Activated CD8-positive, alpha-beta memory T cell treated with anti-CD3 and anti-CD28 coated beads for 1 hour (primary cell): ENCODE measurements at regions not wholly inside any gene's neighbourhood (a gene's known extent, or its start where the extent isn't known, plus 50 kb on each side); places are given as distances from the start of the nearest gene placed in this dataset.

Source experiments
- DNase-seq, 2 donors: peaks; one replicate each; pipeline ENCODE4 v3.0.0-alpha.2; 2020; ENCODE audit warnings: low read depth in 1 of 2; ENCODE audit errors: extremely low read depth in 1 of 2

DNA sequence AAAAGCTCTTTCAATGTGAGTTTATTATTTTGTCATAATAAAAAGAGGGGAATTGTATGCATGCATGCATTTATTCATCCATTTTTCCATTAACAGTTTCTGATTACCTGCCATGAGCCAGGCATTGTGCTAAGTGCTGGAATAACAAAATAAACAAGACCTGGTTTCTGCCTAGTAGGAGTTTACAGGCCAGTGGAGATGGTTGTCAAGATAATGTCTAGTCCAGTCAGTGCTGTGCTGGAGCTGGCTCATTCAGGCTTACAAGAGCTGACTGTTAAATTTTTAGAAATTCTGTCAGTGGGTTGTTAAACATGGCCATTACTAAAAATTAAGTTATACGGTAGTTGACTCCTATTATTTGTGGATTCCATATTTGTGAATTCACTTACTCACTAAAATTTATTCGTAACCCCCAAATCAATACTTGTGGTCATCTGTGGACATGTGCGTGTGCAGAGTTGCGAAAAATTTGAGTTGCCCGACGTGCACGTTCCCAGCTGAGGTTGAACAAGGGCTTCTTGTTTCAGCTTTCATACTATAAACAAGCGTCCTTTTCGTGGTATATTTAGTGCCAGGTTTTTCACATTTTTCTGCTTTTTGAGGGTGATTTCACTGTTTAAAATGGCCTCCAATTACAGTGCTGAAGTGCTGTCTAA is 172.3 kb upstream of the RPS6KA3 start:
- no peak for DNase-seq

DNA sequence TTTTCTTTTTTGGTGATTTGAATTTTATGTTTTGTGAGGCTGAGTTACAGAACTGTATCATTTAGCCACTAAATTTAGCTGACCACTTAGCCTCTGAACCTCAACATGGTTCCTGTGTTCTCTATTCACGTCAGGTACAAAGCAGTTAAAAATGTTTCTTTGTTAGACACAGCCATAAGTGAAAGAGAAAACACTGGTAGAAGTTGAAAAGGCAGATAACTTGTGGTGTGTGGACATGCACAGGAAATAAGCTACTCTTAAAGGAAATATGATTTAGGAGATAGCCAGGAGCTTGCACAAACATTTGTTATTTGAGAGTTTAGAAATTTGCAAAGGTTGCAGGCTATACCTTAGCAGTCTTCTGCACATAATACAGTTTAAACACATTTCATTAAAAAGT is 171.0 kb upstream of the RPS6KA3 start:
- DNase-seq = no peak

DNA sequence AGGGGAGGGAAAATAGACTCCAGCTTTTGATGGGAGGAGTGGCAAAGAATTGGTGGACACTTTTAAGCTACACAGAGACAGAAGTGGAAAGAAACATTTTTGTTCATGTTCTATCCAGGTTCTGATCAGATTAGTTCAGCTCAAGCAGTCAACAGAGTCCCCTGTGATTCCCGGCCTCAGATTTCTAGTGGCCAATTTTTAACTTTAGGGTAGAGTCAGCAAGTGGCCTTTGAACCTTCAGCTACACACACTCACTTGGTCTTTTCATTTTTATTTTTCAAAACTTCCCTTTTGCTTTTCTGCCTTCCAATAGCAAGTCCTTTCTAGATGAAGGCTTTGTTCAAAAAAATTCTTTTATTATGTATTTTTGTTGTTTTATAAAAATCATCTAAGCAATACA is 169.2 kb upstream of the RPS6KA3 start:
- no peak for DNase-seq

DNA sequence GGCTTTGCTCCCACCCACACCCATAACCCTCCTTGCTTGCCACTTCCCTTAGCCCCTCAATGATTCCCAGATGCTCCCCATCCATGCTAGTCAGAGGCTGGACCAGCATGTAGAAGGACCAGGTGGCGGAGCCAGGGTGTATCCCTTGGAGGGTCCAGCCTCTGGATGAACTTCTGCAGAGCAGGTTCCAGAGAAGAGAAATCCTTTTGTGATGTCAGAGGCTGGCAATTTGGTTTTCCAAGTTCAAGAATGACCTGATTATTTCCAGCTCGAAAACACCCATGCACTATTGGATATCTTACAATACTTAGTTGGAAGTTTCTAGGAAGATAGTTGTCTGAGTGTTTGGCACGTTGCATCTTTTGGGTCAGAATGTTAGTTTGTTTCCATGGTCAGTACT is 168.3 kb upstream of the RPS6KA3 start:
- DNase-seq = no peak

DNA sequence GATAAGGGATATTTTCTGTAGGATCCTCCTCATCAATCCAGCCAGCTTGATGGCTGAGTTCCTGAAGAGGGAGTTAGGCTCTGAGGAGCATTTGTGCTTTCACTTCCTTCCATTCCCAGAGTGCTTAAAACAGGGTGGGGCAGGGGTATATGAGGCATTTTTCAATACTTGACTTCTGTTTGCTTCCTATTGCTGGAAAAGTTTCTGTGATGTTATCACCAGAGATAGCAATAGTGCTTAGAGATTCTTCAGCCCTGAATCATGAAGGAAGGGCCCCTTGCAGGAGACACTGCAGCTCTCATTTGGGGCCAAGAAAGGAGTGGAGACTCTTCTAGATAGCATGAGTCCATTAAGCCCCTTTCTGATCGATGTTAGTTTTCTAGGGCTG is 166.7 kb upstream of the RPS6KA3 start:
- no peak for DNase-seq

DNA sequence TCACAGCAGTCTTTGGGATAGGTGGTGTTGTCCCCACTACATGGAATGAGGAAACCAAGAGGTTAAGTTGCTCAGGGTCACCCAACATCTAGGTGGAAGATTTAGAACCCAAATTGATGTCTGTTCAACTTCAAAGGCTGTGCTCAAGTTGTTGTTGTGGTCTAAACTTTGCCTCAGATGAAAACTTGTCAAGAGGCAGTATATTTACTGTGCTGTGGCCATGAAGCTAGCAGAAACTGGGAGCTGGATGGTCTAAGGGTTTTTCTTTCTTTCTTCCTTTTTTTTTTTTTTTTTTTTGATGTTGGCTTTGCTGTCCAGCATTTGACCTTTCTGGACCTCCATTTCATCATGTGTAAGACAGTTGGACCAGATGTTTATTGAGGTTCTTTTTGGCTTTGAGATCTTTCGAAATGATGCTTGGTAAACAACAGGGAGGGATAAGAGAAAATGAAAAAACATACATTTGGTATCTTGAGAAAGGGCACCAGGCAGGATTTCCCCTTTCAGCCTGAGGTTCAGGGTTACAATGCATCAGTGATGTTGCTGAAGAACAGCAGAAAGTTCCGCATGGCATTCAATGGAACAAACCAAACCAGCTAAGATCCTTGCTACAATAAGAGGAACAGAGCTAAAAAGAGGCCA is 166.2 kb upstream of the RPS6KA3 start:
- no peak for DNase-seq

DNA sequence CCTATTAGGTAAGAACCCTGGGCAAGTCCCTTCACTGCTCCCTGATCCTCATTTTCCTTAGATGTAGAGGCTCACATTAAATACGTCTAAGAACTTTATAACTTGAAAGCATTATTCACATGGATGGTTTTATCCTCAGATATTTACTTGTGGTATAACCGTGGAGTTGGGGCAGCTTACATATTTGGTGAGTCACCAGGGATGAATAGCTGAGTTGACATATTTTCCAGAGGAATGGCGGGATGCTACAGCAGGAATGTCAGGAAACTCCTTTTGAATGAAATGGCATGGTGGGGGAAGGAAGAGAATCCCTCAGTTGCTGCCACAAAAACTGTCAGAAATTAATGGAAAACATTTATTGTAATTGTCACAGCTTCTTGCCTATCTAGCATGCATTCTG is 165.3 kb upstream of the RPS6KA3 start:
- no peak for DNase-seq

DNA sequence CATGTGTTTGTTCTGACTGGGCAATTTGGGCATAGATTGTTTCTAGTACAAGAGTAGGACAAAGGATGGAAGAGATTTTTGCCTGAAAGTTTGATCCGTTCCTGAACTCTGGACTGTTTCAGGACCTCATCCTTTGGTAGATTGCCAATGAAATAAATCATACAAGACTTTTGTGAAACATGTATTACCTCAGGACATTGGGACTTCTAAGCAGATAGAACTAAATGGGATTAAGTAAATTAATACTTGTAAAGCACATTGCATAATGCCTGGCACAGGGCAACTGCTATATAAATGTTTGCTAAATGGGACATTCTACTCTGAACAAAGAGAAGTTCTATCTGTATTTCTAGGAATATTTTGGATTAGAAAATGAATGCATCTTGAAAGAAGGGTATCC is 164.8 kb upstream of the RPS6KA3 start:
- no peak for DNase-seq

DNA sequence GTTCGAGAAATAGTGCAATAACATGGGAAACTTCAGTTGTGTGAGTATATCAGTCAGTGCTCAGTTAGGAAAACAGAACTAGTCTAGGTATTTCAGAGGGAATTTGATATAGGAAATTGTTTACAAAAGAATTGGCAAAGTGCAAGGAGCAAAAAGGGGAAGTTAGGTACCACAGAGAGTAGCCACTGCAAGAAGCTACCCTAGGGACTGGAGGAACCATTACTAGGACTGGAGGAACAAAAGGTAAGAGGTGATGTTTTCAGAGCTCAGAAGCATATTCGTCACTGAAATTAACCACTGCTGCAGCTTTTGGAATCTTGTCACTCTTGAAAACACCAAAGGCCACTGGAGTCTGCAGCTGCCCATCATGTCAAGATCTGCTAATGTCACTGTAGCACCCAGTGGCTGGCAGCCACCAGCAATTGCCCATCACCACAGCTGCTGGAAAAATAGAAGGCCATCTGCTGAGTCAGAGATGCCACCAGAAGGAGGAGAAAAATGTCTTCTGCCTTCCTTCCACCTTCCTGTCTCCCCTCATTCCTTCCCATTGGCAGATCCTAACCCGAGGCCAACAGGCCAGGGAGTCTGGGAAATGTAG is 160.6 kb upstream of the RPS6KA3 start:
- DNase-seq = no peak

DNA sequence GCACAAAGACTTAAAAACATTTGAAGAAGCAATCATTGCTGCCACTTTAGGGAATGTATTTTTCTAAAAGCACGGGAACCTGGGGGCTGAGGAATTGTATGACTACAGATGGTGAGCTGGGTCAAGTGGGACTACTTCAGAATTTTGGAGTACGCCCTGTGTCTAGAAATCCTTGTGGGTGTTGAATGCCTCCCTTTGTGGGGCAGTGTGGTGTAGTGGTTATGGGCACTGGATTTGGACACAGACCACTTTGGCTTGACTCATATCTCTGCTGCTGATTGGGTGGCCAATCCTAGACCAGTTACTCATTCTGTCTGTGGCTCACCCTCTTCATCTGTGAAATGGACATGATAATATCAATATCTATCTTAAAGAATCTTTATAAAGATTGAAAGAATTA is 155.0 kb upstream of the RPS6KA3 start:
- DNase-seq = no peak

DNA sequence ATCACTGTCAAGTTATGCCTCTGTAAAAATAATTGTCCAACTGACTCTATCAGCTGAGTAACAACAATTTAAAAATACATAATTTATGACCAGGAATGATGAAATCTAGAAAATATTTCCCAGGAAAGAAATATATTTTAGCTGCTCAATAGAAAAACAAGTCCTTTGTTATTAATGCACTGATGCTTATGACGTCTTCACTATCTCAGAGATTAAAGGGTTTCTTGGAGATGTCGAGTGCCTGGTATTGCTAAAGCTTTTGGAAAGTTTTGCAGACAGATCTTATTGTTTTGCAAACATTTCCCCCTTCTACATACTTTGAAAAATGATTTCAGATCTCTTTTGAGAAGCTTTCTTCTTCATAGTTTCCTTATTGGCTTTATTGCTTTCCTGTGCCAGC is 154.6 kb upstream of the RPS6KA3 start:
- no peak for DNase-seq

DNA sequence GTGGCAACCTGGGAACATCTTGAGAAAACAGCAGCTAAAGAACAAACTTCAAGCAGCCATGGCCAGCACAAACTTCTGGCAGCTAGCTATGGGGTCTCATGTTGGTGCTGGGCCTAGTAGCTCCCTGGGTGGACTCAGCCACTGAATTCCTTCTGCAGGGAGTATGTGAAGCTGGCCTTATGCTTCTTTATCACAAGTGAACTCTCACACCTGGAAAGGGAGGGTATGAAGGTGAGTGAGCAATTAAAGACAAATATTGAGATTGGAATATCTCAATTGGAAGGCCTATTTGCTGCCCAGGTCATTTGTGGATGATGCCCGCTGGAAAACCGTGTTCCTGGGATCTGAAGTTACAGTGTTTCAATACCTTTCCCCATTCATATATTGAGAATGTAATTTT is 153.3 kb upstream of the RPS6KA3 start:
- no peak for DNase-seq

DNA sequence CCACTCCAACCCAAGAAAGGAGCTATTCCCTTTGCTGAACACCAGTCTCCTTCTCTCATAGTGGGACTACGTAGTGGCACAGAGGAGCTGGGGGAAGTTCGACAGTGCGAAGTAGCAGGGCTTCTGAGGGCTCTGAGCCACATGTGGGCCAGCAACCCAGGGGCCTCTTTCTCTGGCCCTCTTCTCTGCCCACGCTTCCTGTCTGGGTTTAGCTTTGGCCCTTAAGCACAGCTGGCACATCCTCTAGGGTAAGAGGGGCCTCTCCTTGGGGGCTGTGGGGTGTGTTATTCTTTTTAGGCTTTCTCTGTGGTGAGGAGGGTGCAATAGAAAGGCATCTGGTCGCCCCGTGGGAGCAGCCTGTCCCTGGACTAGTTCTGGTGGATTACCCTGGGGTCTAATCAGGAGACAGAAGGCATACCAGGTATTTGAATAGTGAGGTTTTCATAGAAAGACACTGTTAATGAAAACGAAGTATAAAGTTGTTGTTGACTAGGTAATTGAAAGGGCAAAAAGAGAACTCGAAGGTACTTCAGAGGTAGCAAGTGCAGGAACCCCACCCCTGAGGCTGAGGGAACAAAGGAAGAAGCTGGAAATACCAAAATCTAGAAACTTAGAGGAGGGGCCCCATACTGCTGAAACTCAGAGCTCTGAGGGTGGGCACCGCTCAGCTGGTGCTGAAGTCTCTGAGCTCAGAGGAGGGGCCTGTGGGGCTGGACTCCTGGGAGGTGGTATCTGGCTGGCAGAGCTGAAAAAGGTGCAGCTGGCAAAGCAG is 151.9 kb upstream of the RPS6KA3 start:
- DNase-seq = no peak

DNA sequence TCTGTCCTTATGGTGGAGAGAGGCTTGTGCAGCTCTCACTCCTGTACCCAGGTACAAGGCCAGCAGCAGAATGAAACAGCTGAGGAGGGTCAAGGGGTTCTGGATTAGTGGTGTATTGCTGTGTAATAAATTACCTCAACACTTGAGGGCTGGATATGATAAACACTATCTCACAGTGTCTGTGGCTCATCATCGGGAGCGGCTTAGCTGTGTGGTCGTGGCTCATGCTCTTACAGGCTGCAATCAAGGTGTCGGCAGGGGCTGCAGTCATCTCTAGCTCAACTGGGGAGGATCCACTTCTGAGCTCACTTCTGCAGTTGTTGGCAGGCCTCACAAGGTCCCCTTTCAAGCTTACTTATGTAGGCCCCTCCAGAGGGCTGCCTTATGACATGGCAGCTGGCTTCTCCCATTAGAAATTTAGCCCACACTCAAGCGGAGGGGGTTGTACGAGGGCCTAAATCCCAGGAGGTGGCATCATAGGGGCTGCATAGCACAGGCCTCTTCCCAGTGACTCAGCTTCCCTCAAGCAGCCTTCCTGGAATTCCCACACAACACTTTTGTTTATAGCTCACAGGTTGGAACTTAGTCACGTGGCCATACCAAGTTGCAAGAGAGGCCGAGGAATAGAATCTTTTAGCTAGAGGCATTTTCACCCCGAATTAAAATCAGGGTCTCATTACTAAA is 148.2 kb upstream of the RPS6KA3 start:
- DNase-seq = no peak

DNA sequence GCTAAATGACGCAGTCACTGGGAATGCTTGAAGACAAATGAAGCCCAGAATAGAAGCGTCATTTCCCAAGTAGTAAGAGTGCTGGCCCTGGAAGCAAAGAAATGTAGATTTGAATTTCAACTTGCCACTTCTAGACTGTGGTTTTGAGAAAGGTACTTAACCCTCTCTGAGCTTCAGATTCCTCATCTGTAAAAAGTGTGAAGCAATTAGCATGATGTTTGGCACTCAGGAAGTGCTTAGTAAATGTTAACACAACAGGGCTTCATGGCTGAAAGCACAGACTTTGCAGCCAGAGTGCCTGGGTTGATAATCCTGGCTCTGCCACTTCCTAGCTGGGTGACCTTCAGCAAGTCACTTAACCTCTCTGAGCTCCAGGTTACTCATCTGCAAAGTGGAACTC is 147.4 kb upstream of the RPS6KA3 start:
- no peak for DNase-seq

DNA sequence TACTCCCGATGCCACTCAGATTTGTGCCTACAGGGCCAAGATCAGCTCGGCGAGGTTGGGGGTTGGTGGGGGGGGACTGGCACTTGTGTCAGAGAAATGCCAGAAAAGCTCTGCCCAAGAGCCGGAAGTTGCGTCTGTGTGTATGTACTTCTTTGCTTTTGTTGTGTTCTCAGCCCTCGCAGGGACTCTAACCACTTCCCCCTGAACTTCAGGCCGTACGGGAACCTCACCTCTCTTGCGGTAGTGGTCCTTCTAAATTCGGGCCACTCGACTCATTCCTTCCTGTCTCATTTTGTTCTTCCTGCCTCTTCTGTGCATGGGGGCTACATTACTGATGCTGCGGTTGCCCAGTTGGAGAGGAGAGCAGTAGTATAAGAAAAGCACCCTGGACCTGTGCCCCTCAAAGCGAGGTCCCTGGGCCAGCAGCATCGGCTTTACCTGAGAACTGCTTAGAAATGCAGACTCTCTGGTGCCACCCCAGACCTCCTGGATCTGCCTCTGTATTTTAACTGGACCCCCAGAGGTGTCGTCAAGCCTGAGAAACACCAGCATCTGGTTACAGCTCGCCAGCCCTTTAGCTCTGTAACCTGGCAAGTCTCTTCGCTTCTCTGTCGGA is 146.3 kb upstream of the RPS6KA3 start:
- DNase-seq = peak; percentile 8 to 16

DNA sequence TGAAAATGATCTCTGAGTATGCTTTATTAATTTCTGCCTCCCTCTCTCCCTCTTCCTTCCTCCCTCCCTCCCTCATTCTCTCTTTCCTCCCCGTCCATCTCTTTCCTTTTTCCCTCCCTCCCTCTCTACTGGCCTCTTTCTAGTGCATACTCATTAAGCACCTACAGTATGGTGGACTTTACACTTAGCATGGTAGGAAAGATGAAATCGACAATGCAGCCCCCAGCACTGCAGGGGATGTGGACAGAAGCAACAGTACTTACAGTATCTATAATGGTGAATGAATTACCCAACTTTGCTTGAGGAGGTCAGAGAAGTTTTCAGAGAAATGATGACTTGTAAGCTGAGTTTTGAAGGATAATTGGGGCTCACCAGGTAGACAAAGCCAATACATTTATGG is 143.8 kb upstream of the RPS6KA3 start:
- no peak for DNase-seq

DNA sequence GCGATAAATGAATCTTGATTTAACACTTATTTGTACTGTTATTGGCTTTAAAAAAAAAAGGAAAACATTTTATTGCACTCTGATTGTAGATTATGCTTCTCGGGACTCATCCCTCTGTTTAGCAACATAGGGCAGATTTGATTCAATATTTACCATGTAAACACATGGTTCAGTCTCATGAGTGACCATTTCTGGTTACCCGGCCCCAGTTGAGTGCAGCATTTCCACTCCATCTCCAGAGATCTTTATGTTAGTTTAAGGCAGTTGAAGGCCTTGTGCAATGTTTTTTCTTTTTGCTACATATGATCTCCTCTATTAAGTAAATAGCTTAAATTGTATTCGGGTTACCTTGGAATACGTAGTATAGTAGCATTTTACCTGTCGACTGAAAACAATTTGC is 143.3 kb upstream of the RPS6KA3 start:
- DNase-seq = no peak

DNA sequence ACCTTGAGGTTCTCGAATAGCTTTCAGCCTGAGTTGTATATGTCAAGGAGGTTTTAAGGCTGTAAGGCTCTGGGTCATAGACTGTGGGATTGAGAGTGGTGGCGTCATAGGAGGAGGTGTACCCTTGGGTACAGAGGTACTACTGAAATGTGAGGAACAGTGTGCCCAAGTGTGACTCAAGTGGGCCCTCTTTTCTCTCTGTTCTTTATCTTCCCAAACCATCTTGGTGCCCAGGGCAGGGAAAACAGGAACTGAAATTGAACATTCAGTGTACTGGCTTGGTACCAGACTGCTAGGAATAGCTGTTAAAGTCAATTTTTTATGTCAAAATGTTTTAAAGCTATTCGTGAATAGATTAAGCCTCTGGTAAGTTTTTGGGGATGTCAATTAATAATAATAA is 136.2 kb upstream of the RPS6KA3 start:
- DNase-seq = no peak

DNA sequence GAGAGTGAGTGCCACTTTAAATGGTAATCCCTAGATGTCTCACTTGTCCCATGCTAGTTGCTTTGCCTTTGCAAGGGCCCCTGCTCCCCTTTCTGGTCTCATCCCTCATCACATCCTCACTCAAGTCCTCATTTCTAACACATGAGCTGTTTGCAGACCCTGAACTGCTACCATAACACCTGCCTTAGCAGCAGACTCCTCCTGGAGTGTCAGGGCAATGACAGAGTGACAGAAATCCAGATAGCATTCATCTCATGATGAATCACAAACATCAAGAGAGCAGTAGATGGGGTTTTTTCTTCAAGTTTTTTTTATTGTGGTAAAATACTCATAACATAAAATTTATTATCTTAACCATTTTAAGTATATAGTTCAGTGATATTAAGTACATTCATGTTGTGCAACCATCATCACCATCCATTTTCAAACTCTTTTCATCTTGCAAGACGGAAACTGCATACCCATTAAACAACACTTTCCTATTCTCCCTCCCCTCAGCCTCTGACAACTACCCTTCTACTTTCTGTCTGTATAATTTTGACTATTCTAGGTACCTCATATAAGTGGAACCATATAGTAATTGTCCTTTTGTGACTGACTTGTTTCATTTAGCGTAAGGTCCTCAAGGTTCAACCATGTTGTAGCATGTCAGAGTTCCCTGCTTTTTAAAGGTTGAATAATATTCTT is 133.2 kb upstream of the RPS6KA3 start:
- DNase-seq = no peak
